ENCODE measurements at regions not wholly inside any gene's neighbourhood (a gene's known extent, or its start where the extent isn't known, plus 50 kb on each side); places are given as distances from the start of the nearest gene placed in this dataset.

DNA sequence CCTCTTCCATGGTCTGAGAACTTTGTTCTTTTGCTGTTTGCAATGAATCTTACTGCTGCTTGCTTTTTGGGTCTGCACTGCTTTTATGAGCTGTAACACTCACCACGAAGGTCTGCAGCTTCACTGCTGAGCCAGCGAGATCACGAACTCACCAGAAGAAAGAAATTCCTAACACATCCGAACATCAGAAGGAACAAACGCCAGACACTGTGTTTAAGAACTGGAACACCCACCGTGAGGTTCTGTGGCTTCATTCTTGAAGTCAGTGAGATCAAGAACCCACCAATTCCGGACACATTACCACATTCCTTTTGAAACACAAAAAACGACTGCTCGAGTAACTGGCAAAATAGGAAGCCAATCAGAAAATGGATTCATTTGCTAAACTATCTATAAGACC lies 471.8 kb downstream of the TFAP2A start:
- no peak for DNase-seq (ENCODE audit: low read depth, low spot score)

DNA sequence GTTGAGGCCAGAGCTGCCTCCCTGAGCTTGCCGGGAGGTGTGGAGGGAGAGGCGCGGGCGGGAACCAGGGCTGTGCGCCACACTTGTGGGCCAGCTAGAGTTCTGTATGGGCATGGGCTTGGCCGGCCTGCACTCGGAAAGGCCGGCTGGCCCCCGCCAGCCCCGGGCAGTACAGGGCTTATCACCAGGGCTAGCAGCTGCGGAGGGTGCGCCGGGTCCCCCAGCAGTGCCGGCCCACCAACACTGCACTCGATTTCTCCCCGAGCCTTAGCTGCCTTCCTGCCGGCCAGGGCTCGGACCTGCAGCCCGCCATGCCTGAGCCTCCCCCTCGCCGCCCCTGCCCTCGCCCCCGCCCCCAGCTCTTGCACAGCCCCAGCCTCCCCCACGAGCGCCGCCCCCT lies 472.7 kb downstream of the TFAP2A start:
- DNase-seq (ENCODE audit: low read depth, low spot score): no peak

DNA sequence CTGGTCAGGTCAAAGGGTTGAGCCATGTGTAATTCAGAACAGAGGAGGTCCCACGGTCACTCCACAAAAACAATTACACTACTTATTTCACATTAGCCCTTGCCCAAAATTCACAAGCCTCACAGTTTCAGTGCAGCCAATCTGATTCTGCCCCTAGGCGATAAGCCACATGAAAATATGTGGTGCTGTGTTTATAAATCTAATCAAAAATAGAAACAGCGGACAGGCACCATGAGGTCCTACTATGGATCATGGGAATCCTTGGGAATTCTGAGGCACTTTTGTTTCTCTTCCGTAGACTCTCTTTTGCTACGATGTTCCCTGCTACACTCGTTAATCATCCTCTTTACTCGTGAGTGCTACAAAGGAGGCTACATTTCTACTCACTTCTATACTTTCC lies 476.1 kb downstream of the TFAP2A start:
- no peak for DNase-seq (ENCODE audit: low read depth, low spot score)

DNA sequence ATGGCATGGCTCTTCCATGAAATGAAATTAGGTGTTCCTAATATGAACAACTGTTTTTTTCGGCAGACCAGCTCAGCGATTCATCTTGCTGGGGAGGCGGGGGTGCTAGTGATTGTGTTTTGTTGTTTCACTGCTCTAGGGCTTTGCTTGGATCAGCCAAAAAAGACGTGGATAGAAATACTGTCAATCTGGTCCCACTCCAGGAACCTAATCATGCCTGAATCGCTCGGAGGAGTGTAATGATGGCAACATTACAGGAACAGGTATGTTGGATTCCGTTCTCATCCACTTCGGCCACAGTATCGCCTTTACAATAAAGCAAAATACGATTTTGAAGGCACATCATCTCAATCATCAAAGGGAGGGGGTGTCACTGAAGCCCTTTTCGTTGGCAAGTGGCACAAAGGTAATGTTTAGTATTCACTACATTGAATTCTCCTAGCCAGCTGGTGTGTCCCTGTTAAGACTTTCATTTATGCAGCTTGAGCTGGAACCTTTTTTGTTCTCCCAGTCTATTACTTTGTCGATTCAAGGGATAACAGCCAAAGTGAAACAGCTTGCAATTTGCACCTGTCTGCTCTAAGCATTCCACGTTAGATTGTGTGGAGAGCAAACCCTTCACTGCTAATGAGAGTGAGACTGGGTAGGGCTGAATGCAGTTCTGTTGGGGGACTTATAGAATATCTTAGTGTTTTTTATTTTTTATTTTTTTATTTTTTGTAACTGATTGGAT lies 477.7 kb downstream of the TFAP2A start:
- no peak for DNase-seq (ENCODE audit: low read depth, low spot score)

DNA sequence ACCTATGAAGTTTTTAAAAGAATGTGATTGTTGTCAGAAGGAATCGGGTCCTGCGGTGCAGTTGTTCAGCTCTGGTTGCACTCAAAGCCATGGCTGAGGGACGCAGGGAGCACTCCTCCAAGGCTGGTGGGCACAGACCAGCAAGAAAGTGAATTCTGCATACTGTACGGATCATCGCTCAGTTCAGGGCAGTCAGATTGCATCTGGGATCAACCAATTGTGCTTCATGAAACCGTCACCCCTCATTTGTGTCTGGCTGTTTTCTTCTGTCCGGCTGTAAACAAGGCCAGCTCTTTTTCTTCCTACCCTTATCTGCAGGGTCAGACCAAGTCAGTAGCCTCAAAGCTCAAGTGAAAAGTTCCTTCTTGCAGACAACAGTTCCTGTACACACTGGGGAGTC lies 478.3 kb downstream of the TFAP2A start:
- DNase-seq (ENCODE audit: low read depth, low spot score): no peak

DNA sequence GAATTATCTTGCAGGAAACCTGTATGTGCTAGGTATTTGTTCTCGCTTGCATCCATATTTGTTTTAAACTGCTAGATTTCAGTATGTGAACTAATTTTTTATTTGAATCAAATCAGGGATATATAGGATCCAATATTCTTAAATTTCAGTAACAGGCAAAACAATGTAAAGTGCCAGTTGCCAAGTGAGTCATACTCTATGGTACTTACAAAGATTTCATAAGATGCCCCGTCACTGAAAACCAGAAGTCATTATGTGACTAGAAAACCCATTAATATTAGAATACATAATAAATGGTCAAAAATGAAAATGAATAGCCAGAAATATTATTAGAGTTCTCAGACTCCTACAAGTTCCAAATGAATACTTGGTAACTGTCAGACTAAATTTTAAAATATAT lies 481.2 kb downstream of the TFAP2A start:
- no peak for DNase-seq (ENCODE audit: low read depth, low spot score)

DNA sequence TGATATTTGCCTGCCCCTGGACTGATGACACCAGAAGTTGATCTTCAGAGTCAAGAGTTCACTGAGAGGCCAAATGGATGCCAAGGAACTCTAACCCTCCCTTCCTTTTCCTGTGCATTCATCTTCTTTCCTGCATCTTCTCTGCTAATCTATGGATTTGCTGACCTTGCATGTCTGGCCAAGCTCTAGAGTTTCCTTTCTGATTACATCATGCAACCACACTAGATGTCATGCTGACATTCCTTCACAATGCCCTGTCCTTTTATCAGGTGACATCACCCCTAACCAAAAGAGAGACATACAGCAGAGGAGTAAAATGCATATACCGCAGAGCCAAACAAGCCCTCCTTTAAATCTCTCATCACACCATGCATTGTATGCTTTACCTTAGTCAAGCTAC lies 487.6 kb downstream of the TFAP2A start:
- no peak for DNase-seq (ENCODE audit: low read depth, low spot score)

DNA sequence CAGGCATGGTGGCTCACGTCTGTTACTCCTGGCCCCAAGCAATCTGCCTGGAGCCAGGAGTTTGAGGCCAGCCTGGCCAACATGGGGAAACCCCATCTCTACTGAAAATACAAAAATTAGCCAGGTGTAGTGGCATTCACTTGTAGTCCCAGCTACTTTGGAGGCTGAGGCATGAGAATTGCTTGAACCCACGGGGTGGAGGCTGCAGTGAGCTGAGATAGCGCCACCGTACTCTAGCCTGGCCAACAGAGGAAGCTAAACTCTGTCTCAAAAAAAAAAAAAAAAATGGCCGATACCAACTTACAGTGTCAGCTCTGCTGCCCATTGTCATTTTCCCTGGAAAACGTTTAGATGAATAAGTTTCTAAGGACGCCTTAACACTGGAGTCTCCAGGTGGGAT lies 489.9 kb downstream of the TFAP2A start:
- no peak for DNase-seq (ENCODE audit: low read depth, low spot score)

DNA sequence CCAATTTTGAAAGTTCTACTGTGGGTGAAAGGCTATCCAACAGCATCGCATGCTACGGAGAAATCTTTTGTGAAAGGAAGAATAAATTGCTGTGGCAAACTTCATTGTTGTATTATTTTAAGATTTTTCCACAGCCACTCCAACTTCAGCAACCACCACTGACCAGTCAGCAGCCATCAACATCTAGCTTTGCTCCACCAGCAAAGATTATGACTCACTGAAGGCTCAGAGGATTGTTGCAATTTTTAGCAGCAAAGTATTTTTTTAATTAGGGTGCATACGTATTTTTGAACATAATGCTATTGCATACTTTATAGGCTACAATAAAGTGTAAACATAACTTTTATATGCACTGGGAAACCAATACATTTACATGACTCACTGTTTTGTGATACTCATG lies 493.5 kb downstream of the TFAP2A start:
- no peak for DNase-seq (ENCODE audit: low read depth, low spot score)

DNA sequence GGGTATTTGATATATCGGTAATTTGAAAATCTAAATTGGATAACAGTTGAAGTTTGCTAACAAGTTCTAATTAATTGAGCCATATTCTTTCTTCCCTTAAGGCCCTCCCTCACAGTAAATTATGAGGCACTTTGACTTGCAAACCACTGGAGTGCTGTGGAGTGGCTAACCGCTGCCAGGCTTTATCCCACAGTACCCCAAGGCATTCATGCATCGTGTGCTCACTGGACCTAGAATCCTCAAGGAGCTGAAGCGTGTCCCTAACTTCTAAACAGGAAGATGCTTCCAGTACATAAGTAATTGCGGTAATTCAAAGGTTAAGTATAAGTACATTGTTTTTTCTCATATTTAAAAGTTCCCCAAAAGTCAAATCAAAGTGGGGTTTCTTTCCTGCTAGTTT lies 499.9 kb downstream of the TFAP2A start:
- DNase-seq (ENCODE audit: low read depth, low spot score): no peak

DNA sequence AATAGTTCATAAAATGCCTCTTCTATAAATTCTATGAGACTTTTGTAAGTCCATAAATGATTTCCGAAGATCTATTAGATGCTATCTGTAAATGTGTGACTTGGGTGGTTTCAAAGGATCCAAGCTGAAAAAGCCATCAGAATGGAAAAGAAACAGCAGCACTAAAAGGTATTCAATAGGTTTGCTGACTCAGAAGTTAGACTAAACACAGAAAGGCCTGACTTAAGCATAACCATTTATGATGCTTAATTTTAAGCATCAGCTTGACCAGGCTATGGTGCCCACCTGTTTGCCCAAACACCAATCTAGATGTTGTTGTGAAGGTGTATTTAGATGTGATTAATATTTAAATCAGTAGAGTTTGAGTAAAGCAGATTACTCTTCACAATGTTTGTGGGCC lies 513.5 kb downstream of the TFAP2A start:
- no peak for DNase-seq (ENCODE audit: low read depth, low spot score)

DNA sequence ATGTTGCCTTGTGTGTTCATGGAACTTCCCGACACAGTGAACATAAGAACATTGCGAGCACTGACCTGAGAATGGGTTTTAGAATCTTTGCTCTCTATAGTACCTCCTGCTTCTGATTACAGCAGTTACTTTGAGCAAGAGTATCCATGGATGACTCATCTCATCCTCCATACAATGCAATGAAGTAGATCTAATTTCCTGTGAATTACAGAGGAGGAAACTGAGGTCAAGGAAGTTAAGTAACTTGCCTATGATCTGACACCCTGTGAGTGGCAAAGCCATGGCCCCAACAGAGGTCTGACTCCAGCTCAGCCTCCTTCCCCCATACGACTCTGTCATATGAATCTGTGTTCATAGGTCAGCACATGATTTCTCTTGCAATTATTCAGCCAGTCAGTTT lies 518.1 kb downstream of the TFAP2A start:
- no peak for DNase-seq (ENCODE audit: low read depth, low spot score)

DNA sequence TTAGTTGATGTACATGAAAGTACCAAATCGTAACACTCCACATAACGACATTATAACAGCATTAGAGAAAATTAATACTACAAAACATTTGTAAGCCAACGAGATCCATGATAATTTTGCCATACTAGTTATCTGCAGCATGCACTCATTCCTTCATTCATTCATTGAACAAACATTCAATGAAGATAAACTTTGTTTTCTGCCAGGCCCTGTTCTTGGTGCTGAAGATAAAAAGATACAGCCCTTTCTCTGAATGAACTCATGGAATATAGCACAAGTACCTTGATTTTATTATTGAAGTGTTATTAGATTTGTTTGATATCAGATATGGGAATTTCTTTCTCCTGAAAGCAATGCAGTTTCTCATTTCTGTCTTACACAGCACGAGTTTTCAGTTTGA lies 524.0 kb downstream of the TFAP2A start:
- DNase-seq (ENCODE audit: low read depth, low spot score): no peak

DNA sequence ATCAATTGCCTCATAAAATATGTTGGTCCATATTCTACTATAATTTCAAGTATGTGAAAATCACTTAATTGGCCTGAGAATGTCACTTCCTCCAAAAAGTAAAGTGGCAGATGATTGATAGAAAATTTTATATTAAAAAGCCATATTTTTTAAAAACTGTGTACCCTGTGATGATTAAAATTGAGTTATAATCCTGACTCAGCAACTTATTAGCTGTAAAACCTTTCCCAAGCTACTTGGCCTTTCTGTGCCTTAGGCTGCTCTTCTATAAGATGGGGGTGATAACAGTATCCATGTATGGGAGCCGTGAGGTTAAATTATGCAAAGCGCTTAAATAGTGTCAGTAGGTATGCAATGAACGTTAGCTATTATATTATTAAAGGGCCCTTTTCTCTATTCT lies 524.4 kb downstream of the TFAP2A start:
- no peak for DNase-seq (ENCODE audit: low read depth, low spot score)

DNA sequence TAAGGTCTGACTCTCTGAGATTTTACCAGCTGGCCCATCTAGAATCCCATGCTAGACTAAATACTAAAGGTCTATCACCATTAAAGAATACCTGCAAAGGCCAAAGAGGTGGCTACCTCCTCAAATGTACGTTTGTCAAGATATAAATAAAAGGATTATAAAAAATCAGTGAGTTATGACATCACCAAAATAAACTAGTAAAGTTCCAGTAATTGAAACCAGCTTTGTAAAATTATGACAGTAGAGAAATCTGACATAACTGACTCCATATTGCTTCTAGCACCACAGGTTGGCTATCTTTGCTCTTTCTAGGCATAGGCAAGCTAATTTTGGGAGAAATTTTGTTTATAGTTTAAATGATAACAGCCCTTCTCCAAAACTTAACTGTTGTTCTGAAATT lies 536.3 kb downstream of the TFAP2A start:
- no peak for DNase-seq (ENCODE audit: low read depth, low spot score)

DNA sequence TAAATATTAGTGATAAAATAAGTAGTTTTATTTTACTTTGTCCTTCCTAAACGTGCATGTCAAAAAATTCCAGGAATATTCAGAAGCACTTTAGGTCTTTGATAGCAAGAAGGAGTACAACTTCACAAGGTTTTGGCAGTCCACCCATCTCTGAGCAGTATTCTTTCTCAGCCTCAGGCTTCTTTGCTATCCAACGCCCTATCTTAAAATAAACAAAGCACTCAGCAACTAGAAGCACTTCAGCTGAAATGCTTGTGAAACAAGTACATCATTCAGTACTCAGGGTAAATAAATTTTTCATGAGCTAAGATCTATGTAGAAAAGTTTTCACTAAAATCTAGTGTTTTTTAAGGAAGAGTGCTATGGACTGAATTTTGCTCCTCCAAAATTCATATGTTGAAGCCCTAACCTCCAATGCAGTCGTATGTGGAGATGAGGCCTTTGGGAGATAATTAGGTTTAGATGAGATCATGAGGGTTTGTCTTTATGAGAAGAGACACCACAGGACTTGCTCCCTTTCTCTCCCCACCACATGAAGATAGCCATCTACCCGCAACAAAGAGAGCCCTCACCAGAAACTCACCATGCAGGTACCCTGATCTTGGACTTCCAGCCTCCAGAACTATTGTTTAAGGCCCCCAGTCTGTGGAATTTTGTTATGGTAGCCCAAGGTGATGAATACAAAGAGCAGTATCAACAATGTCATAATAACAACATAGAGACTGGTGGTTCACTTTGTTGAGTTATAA lies 539.1 kb downstream of the TFAP2A start:
- DNase-seq (ENCODE audit: low read depth, low spot score): no peak

DNA sequence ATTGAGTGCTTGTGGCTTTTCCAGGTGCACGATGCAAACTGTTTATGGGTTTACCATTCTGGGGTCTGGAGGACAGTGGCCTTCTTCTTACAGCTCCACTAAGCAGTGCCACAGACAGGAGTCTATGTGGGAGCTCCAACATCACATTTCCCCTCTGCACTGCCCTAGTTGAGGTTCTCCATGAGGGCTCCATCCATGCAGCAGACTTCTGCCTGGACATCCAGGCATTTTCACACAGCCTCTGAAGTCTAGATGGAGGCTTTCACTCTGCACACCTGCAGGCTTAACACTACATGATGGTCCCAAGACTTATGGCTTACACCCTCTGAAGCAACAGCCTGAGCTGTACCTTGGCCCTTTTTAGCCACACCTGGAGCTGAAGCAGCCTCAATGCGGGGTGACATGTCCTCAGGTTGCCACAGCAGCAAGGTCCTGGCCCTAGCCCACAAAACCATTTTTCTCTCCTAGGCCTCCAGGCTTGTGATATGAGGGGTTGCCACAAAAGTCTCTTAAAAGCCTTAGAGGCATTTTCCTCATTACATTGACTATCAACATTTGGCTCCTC lies 552.2 kb downstream of the TFAP2A start:
- no peak for DNase-seq (ENCODE audit: low read depth, low spot score)

DNA sequence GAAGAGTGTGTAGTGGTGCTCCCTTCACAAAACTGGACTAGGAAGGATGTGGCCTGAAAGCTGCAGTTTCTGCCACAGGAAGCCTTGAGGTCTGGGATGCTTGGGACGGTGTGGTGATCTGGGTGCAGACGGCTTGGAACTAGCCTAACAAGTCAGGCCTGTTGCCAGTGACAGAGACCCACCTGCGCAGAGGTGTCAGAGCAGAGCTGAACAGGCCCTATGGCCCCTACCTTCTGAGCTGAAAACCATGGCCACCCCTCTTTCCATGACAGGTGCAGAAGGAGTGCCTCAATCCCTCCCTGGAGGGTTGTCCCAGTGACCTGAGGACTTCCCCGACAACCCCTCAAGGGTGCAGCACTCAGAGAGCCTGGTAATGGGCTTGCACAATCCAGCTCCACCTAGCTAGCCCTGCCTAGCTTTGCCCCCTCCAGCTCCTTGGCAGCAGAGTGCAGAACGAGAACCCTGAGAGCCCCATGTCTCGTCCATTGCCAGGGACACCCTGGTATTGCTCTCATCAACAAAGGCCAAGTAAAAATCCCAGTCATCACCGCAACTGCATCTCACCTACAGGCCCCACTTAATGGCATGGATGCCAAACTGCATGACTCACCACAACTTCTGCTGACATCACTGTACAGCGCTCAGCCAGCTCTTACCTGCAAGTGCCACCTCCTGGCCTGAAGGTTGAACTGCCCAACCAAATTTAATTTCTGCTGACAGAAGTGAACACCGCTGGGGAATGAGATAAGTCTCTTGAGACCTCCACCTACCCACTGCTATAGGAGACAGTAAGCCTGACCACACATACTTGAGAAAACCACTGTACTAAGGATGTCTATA lies 563.1 kb downstream of the TFAP2A start:
- DNase-seq (ENCODE audit: low read depth, low spot score): no peak

DNA sequence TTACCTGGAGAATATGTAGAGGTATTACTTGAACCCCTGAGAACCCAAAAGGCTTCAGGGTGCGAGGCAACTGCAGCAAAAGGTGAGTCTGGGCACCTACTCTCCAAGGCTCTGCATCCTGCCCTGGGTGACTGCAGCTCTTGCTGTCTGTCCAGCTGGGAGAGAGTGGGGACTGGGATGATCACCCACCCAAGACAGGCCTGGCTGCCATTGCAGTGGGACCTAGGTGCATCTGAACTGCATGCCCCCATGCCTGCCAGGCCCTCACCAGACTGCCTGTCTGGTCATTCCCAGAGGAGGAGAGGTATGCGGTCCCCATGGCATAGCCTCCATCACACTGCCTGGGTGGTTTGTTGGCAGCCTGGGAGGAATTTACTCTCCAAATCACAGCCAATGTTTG lies 563.9 kb downstream of the TFAP2A start:
- DNase-seq (ENCODE audit: low read depth, low spot score): no peak

DNA sequence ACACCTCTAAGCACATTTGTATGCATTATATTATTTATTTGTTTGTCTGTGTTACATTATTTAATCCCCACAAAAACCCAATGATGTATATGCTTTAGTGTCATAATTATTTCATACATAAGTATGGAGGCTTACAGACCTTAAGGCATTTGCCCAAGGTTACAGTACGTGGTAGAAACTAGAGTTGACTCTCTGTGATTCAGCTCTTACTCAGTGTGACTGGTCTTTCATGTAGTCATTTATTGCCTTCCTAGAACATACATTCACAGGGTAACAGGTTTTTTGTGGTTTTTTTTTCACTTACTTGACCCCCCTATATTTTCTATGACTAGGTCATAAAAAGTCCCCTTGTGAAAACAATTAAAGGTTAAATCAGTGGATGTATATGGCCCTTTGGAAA lies 566.8 kb downstream of the TFAP2A start:
- no peak for DNase-seq (ENCODE audit: low read depth, low spot score)

DNA sequence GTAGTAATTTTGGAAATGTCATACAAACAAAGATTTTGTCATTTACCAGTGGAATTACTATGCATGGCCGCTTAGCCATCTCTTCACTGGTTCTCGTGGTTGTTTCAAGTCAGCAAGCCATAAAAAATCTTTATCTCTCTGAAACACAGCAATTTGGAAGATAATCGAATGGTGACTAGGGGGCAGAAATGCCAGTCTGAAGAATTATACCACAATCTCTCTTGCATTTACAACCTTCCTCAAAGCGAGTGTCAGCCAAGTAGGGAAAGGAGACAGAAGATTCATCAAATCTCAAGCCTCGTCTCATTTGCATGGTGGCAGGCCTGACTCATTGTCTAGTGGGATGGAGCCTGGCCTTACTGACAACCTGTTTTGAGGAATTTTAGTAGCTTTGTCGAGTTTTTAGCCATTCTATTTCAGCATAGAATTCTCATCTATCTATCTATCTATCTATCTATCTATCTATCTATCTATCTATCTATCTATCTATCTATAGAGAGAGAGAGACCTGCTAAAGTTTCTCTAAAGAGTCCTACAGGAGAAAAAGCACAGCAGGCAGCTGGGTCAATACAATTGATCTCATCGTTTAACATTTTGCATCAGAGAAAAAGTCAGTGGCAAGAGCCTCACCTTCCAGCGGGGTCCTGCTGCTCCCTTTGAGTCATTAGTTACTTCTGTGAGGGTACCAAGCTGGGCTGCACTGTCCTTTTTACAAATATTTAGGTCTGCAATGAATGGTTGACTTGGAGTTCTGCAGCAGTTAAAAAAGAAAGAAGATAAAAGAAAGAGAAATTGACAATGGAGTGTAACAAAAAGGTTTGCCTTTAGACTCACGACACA lies 572.8 kb downstream of the TFAP2A start:
- no peak for DNase-seq (ENCODE audit: low read depth, low spot score)
